OCI-LY3 (cell line): ENCODE measurements at regions not wholly inside any gene's neighbourhood (a gene's known extent, or its start where the extent isn't known, plus 50 kb on each side); places are given as distances from the start of the nearest gene placed in this dataset.

Experiments
- EZH2phosphoT487 ChIP-seq: fragments of 200-600 bp; shearing (Covaris generic); IDR thresholded peaks from 2 replicates; pipeline ENCODE4 v1.6.1; 2018; ENCODE audit warnings: antibody characterized with exemption, mixed run types, low read depth
- TF ChIP-seq, protein P1 (sequence below): fragments of 200-600, 300-600 bp; sonication (generic); IDR thresholded peaks from 2 replicates; pipeline ENCODE4 v1.5.1; 2014; ENCODE audit warnings: antibody characterized with exemption, low read length, low read depth

DNA sequence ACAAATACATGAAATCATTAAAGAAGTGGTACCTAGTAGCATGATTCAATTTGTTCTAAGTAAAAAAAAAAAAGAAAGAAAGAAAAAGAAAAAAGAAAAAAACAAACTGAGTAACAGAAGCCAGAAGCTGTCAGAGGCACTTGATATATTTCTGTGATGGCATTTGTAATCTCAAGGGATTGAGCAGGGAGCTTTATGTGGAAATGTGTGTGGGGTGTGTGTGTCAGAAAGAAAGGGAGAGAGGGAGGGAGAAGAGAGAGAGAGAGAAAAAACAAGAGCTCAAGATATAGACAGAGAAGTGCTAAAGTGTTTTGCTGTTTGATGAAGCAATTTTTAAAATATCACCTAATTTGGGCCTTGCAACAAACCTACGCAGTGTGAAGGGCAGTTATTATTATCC lies 357.6 kb upstream of the PCDH15 start:
- TF ChIP-seq, protein P1, sequence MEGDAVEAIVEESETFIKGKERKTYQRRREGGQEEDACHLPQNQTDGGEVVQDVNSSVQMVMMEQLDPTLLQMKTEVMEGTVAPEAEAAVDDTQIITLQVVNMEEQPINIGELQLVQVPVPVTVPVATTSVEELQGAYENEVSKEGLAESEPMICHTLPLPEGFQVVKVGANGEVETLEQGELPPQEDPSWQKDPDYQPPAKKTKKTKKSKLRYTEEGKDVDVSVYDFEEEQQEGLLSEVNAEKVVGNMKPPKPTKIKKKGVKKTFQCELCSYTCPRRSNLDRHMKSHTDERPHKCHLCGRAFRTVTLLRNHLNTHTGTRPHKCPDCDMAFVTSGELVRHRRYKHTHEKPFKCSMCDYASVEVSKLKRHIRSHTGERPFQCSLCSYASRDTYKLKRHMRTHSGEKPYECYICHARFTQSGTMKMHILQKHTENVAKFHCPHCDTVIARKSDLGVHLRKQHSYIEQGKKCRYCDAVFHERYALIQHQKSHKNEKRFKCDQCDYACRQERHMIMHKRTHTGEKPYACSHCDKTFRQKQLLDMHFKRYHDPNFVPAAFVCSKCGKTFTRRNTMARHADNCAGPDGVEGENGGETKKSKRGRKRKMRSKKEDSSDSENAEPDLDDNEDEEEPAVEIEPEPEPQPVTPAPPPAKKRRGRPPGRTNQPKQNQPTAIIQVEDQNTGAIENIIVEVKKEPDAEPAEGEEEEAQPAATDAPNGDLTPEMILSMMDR = no peak
- no peak for TF ChIP-seq EZH2phosphoT487
